Esophagus muscularis mucosa (tissue), 4 donors: ENCODE measurements at regions not wholly inside any gene's neighbourhood (a gene's known extent, or its start where the extent isn't known, plus 50 kb on each side); places are given as distances from the start of the nearest gene placed in this dataset.

Experiments
- EP300 ChIP-seq: sonication (generic); formaldehyde crosslinking; IDR thresholded peaks from one replicate; pipeline ENCODE4 v1.6.1; 2017; ENCODE audit warnings: antibody characterized with exemption
- POLR2A ChIP-seq: fragments of 450-650 bp; IDR thresholded peaks from one replicate; pipeline ENCODE4 v1.6.1; 2017; ENCODE audit warnings: antibody characterized with exemption, moderate library complexity, mild to moderate bottlenecking, low read depth
- POLR2AphosphoS5 ChIP-seq, 2 donors: sonication (generic); formaldehyde crosslinking; IDR thresholded peaks; one replicate each; pipeline ENCODE4 v1.6.1; 2017; ENCODE audit warnings: antibody characterized with exemption in 2 of 2
- TF ChIP-seq, protein P1 (sequence below), 3 experiments: fragments of 200-600 bp in 2 of 3; fragments of 450-650 bp in 1 of 3; sonication (generic) in 2 of 3; IDR thresholded peaks; one replicate each; pipeline ENCODE4 v1.5.1; 2017 to 2019; ENCODE audit warnings: antibody characterized with exemption in 3 of 3, mild to moderate bottlenecking in 2 of 3, moderate library complexity in 1 of 3

DNA sequence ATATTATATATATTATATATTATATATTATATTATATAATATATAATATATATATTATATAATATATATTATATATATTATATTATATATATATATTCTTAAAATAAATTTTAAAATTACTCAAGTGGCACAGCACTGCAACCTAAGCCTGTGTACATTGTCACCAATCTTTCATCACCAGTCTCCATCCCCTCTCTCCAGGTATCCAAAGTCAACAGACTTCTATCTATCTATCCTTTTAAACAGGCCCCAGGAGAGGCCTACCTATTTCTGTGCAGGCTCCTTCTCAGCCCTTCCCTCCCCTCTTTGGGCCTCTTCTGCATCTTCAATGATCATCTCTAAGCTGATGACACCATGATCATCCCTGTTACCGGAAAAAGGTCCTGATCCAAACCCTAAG, 111.7 kb downstream of the RHOU start:
- TF ChIP-seq, protein P1, sequence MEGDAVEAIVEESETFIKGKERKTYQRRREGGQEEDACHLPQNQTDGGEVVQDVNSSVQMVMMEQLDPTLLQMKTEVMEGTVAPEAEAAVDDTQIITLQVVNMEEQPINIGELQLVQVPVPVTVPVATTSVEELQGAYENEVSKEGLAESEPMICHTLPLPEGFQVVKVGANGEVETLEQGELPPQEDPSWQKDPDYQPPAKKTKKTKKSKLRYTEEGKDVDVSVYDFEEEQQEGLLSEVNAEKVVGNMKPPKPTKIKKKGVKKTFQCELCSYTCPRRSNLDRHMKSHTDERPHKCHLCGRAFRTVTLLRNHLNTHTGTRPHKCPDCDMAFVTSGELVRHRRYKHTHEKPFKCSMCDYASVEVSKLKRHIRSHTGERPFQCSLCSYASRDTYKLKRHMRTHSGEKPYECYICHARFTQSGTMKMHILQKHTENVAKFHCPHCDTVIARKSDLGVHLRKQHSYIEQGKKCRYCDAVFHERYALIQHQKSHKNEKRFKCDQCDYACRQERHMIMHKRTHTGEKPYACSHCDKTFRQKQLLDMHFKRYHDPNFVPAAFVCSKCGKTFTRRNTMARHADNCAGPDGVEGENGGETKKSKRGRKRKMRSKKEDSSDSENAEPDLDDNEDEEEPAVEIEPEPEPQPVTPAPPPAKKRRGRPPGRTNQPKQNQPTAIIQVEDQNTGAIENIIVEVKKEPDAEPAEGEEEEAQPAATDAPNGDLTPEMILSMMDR (IDR thresholded peaks at IDR 0.05), result no peak
- TF ChIP-seq POLR2AphosphoS5 (IDR thresholded peaks at IDR 0.05), result no peak
- TF ChIP-seq POLR2A, result no peak
- no peak for TF ChIP-seq EP300
